H1 (cell line): ENCODE measurements at regions not wholly inside any gene's neighbourhood (a gene's known extent, or its start where the extent isn't known, plus 50 kb on each side); places are given as distances from the start of the nearest gene placed in this dataset.
A peak's percentile ranks its signal among the peaks of the same experiment; 100 is the strongest.

Source experiments
- CTCF ChIA-PET: fragments of 300-600 bp; sonication (Branson Sonifier 250); formaldehyde crosslinking; loops from one replicate; lab custom pipeline; 2021; ENCODE audit not compliant: partially characterized antibody; lab: Charles Lee
- POLR2A ChIA-PET: fragments of 300-600 bp; sonication (Branson Sonifier 250); formaldehyde crosslinking; loops from one replicate; lab custom pipeline; 2021; ENCODE audit warnings: inconsistent platforms; ENCODE audit not compliant: partially characterized antibody; lab: Charles Lee
- DNase-seq, 2 experiments: peaks; one replicate each; pipeline versions ENCODE4 v3.0.0 to v3.0.0-alpha.2; 2010 to 2022; ENCODE audit warnings: low spot score in 2 of 2, low read depth in 1 of 2, mixed read lengths in 1 of 2
- FAIRE-seq: peaks from 2 replicates; lab custom pipeline; 2011; peaks lifted over from hg19 to GRCh38; lab: Jason Lieb, UNC
- H2AFZ ChIP-seq: 2 replicates; pipeline ENCODE4 v1.8.1; 2012; ENCODE audit warnings: low read length, inconsistent platforms
- H2AK5ac ChIP-seq: 2 replicates; pipeline ENCODE4 v1.6.1; 2013; ENCODE audit warnings: low read depth, low read length
- H2BK120ac ChIP-seq: replicated peaks from 2 replicates; pipeline ENCODE3; 2013; ENCODE audit warnings: low read depth, low read length, inconsistent platforms
- H2BK12ac ChIP-seq: 2 replicates; pipeline ENCODE4 v1.6.1; 2013; ENCODE audit warnings: low read depth, low read length
- H2BK15ac ChIP-seq: 2 replicates; pipeline ENCODE4 v1.6.1; 2013; ENCODE audit warnings: low read length
- H2BK20ac ChIP-seq: 2 replicates; pipeline ENCODE4 v1.6.1; 2013; ENCODE audit warnings: low read length
- H2BK5ac ChIP-seq: 2 replicates; pipeline ENCODE4 v1.6.1; 2013; ENCODE audit warnings: low read depth, low read length
- H3K14ac ChIP-seq: 2 replicates; pipeline ENCODE4 v1.6.1; 2013; ENCODE audit warnings: inconsistent platforms; ENCODE audit not compliant: insufficient read length
- H3K18ac ChIP-seq: 2 replicates; pipeline ENCODE4 v1.6.1; 2013; ENCODE audit warnings: low read length; ENCODE audit errors: extremely low read depth
- H3K23ac ChIP-seq: 2 replicates; pipeline ENCODE4 v1.6.1; 2013; ENCODE audit warnings: inconsistent platforms; ENCODE audit not compliant: insufficient read length
- H3K23me2 ChIP-seq: 2 replicates; pipeline ENCODE4 v1.6.1; 2013; ENCODE audit warnings: low read depth, low read length
- H3K27ac ChIP-seq: 2 replicates; pipeline ENCODE4 v1.6.1; 2011; ENCODE audit warnings: low read depth, low read length, inconsistent platforms
- H3K27me3 ChIP-seq, 4 experiments: replicated peaks in 1 of 4; 1 replicate in 1 of 4; 2 replicates in 3 of 4; pipeline versions ENCODE4 v1.6.1 to v1.8.1; 2011 to 2013; ENCODE audit warnings: low read length in 3 of 4, mild to moderate bottlenecking in 3 of 4, inconsistent platforms in 2 of 4, mixed read lengths in 2 of 4, moderate library complexity in 1 of 4; ENCODE audit not compliant: control insufficient read depth in 3 of 4, insufficient read depth in 3 of 4; ENCODE audit errors: extremely low read depth in 1 of 4
- H3K36me3 ChIP-seq, 4 experiments: 2 replicates each; pipeline versions ENCODE4 v1.6.1 to v1.8.1; 2011 to 2013; ENCODE audit warnings: mild to moderate bottlenecking in 4 of 4, low read length in 3 of 4, moderate library complexity in 2 of 4, control low read depth in 1 of 4, inconsistent platforms in 1 of 4; ENCODE audit not compliant: insufficient read depth in 4 of 4, control insufficient read depth in 2 of 4
- H3K4ac ChIP-seq: replicated peaks from 2 replicates; pipeline ENCODE3; 2013; ENCODE audit warnings: low read length, low read depth, mixed read lengths, inconsistent platforms; ENCODE audit not compliant: insufficient read length
- H3K4me1 ChIP-seq, 4 experiments: replicated peaks in 1 of 4; 1 replicate in 1 of 4; 2 replicates in 3 of 4; pipeline versions ENCODE4 v1.6.1 to v1.8.1; 2011 to 2013; ENCODE audit warnings: low read length in 3 of 4, inconsistent platforms in 2 of 4, mixed read lengths in 1 of 4; ENCODE audit not compliant: insufficient read depth in 4 of 4, control insufficient read depth in 3 of 4
- H3K4me2 ChIP-seq, 2 experiments: 2 replicates each; pipeline versions ENCODE4 v1.6.1 to v1.8.1; 2011 to 2013; ENCODE audit warnings: low read depth in 2 of 2, low read length in 2 of 2, control low read depth in 1 of 2, inconsistent platforms in 1 of 2, mild to moderate bottlenecking in 1 of 2; ENCODE audit not compliant: insufficient read depth in 1 of 2
- H3K4me3 ChIP-seq, 4 experiments: fragments of 200-600, 300-600 bp in 1 of 4; sonication (generic), shearing (Covaris generic), sonication (Bioruptor Twin) in 1 of 4; 2 replicates each; pipeline versions ENCODE4 v1.5.1 to v1.8.1; 2011 to 2016; ENCODE audit warnings: low read length in 4 of 4, low read depth in 3 of 4, control low read depth in 2 of 4, inconsistent platforms in 2 of 4, mild to moderate bottlenecking in 2 of 4, mixed read lengths in 1 of 4, moderate library complexity in 1 of 4; ENCODE audit not compliant: insufficient read depth in 2 of 4; ENCODE audit errors: extremely low read depth in 1 of 4
- H3K56ac ChIP-seq: replicated peaks from 2 replicates; pipeline ENCODE3; 2013; ENCODE audit warnings: low read depth, mild to moderate bottlenecking, mixed read lengths, low read length, inconsistent platforms; ENCODE audit not compliant: insufficient read length
- H3K79me1 ChIP-seq: 2 replicates; pipeline ENCODE4 v1.6.1; 2013; ENCODE audit warnings: low read depth, low read length, control low read depth
- H3K79me2 ChIP-seq, 2 experiments: 2 replicates each; pipeline versions ENCODE4 v1.6.1 to v1.8.1; 2012 to 2013; ENCODE audit warnings: low read length in 2 of 2, mild to moderate bottlenecking in 2 of 2, inconsistent platforms in 1 of 2; ENCODE audit not compliant: insufficient read depth in 2 of 2, control insufficient read depth in 1 of 2
- H3K9ac ChIP-seq, 4 experiments: replicated peaks in 1 of 4; 1 replicate in 1 of 4; 2 replicates in 3 of 4; pipeline versions ENCODE4 v1.6.1 to v1.8.1; 2011 to 2013; ENCODE audit warnings: low read depth in 3 of 4, low read length in 3 of 4, control low read depth in 2 of 4, mild to moderate bottlenecking in 2 of 4, moderate library complexity in 2 of 4, inconsistent platforms in 1 of 4; ENCODE audit errors: extremely low read depth in 1 of 4
- H3K9me3 ChIP-seq, 2 experiments: 2 replicates each; pipeline versions ENCODE4 v1.6.1 to v1.8.1; 2012 to 2013; ENCODE audit warnings: mild to moderate bottlenecking in 2 of 2, moderate library complexity in 2 of 2, control low read depth in 1 of 2, inconsistent platforms in 1 of 2, low read depth in 1 of 2, low read length in 1 of 2, mixed read lengths in 1 of 2; ENCODE audit not compliant: insufficient read depth in 2 of 2
- H4K20me1 ChIP-seq, 2 experiments: replicated peaks in 1 of 2; 2 replicates each; pipeline versions ENCODE3 to v1.8.1; 2011 to 2013; ENCODE audit warnings: inconsistent platforms in 2 of 2, low read length in 2 of 2, mild to moderate bottlenecking in 1 of 2; ENCODE audit not compliant: insufficient read depth in 2 of 2, control insufficient read depth in 1 of 2
- H4K5ac ChIP-seq: 2 replicates; pipeline ENCODE4 v1.6.1; 2013; ENCODE audit warnings: low read length, low read depth, mixed read lengths, inconsistent platforms; ENCODE audit not compliant: insufficient read length
- H4K8ac ChIP-seq: 2 replicates; pipeline ENCODE4 v1.8.0; 2013; ENCODE audit warnings: mild to moderate bottlenecking, moderate library complexity, low read length, inconsistent platforms; ENCODE audit not compliant: insufficient read depth; ENCODE audit errors: extremely low read depth
- H4K91ac ChIP-seq: replicated peaks from 2 replicates; pipeline ENCODE3; 2013; ENCODE audit warnings: low read length, mixed read lengths, inconsistent platforms; ENCODE audit not compliant: insufficient read length
- CHD2 ChIP-seq: IDR thresholded peaks from 2 replicates; pipeline ENCODE4 v1.6.1; 2012; ENCODE audit warnings: low read length, improper control_type of control experiment
- MAFK ChIP-seq: IDR thresholded peaks from 2 replicates; pipeline ENCODE4 v1.6.1; 2012; ENCODE audit warnings: low read depth, mild to moderate bottlenecking, improper control_type of control experiment, low read length
- WGBS, 2 experiments: shearing (Covaris generic) in 1 of 2; methylation state at CpG; one replicate each; pipeline versions ENCODE4 v1.1.6 to v1.1.7; 2013 to 2015; ENCODE audit warnings: low lambda C conversion rate in 2 of 2, mixed read lengths in 2 of 2, inconsistent platforms in 1 of 2, low coverage in 1 of 2, missing lambda C conversion rate in 1 of 2; ENCODE audit not compliant: insufficient replicate concordance in 2 of 2, insufficient coverage in 1 of 2, insufficient read length in 1 of 2; ENCODE audit errors: extremely low coverage in 1 of 2, missing lambda C conversion rate in 1 of 2; 5-methylcytosine and 5-hydroxymethylcytosine counted together

DNA sequence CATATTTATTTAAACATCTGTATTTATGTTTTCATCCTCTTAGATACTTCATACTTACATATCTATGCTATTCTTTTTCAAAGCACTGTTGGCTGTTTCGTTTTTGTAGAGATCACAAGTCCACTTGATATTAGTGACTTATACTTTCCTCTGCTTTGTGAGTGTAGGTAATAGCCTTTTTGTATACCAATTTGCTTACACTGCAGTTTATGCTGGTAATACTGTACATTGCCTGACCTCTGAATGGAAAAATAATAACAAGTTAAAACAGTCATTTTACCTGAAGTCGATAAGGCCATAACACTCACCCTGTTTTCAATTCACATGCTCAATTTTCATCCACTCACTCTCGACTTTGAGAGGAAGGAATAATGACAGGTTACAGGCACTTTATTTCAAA, 89.9 kb upstream of the NANOGP8 start:
- Histone ChIP-seq H2BK15ac (no peak overlapping the region), H4K5ac (no peak overlapping the region), H2BK12ac (no peak overlapping the region), H3K4ac (no peak overlapping the region), H3K27ac (no peak overlapping the region), H3K4me3 (no peak overlapping the region), H3K36me3 (no peaks in the 10 kb centered on the region), H3K4me2 (no peak overlapping the region), H3K23me2 (no peaks in the 10 kb centered on the region), H3K14ac (no peak overlapping the region), H3K27me3 (no peaks in the 10 kb centered on the region), H3K79me1 (no peaks in the 10 kb centered on the region), H3K18ac (no peak overlapping the region), H3K23ac (no peak overlapping the region), H3K56ac (no peak overlapping the region), H2BK20ac (no peak overlapping the region), H3K9ac (no peak overlapping the region), H2BK120ac (no peak overlapping the region), H3K9me3 (no peaks in the 10 kb centered on the region), H3K4me1 (no peaks in the 10 kb centered on the region; a peak in 1 of 7 replicates), H4K91ac (no peak overlapping the region), H2BK5ac (no peak overlapping the region), H2AK5ac (no peak overlapping the region), H3K79me2 (no peaks in the 10 kb centered on the region), H2AFZ (no peak overlapping the region), H4K8ac (no peak overlapping the region), H4K20me1 (no peaks in the 10 kb centered on the region)
- TF ChIP-seq MAFK (peak; percentile 31; the same call in 1 of the 2 replicates), CHD2 (no peak)
- POLR2A ChIA-PET = no interaction called here
- 81% methylated on average over 3 of the region's 3 CpGs; no CpG with 5 or more reads in 1 of the 2 experiments for WGBS, 2 experiments
- DNase-seq (no peak), FAIRE-seq (no peak)
- CTCF ChIA-PET = interaction anchor here (1.0 kb wide), 1 partner anchor 11 kb away, joined by 5 read pairs; no protein-coding TSS in a partner anchor
